ENCODE measurements at regions not wholly inside any gene's neighbourhood (a gene's known extent, or its start where the extent isn't known, plus 50 kb on each side); places are given as distances from the start of the nearest gene placed in this dataset.

- no peak for DNase-seq
Observed at GRCh38 chr2:205902041-205902899, 183.7 kb downstream of the INO80D start.

GRCh38 chr2:205901491-205901890 lies 184.5 kb downstream of the INO80D start:
- no peak for DNase-seq

GRCh38 chr2:205898744-205899143 lies 187.2 kb downstream of the INO80D start:
- no peak for DNase-seq

- DNase-seq, result no peak
Observed at GRCh38 chr2:205895981-205896655, 189.9 kb downstream of the INO80D start.

GRCh38 chr2:205892665-205893259 lies 193.2 kb downstream of the INO80D start:
- no peak for DNase-seq

GRCh38 chr2:205892251-205892655 lies 193.7 kb downstream of the INO80D start:
- DNase-seq, result no peak

GRCh38 chr2:205889114-205889513 lies 196.9 kb downstream of the INO80D start:
- no peak for DNase-seq

- DNase-seq, result no peak
Observed at GRCh38 chr2:205887637-205888036, 198.3 kb downstream of the INO80D start.

- peak; percentile 47 for DNase-seq
Observed at GRCh38 chr2:205885492-205886099, 200.4 kb downstream of the INO80D start.

GRCh38 chr2:205883965-205884364 lies 201.7 kb downstream of the NRP2 start:
- DNase-seq, result no peak

- DNase-seq, result no peak
Observed at GRCh38 chr2:205882806-205883425, 200.6 kb downstream of the NRP2 start.

GRCh38 chr2:205880048-205880447 lies 197.7 kb downstream of the NRP2 start:
- DNase-seq, result no peak

GRCh38 chr2:205878999-205879762 lies 196.9 kb downstream of the NRP2 start:
- DNase-seq, result no peak

- no peak for DNase-seq
Observed at GRCh38 chr2:205877496-205877895, 195.2 kb downstream of the NRP2 start.

- no peak for DNase-seq
Observed at GRCh38 chr2:205876127-205876526, 193.8 kb downstream of the NRP2 start.

- DNase-seq, result no peak
Observed at GRCh38 chr2:205872716-205873115, 190.4 kb downstream of the NRP2 start.

- DNase-seq, result no peak
Observed at GRCh38 chr2:205869439-205869838, 187.1 kb downstream of the NRP2 start.

GRCh38 chr2:205868773-205869333 lies 186.6 kb downstream of the NRP2 start:
- DNase-seq, result no peak

- DNase-seq, result no peak
Observed at GRCh38 chr2:205868053-205868452, 185.8 kb downstream of the NRP2 start.

GRCh38 chr2:205867371-205867770 lies 185.1 kb downstream of the NRP2 start:
- DNase-seq, result no peak

- DNase-seq, result no peak
Observed at GRCh38 chr2:205865905-205866441, 183.7 kb downstream of the NRP2 start.
